NCI-H524 (cell line): ENCODE measurements at regions not wholly inside any gene's neighbourhood (a gene's known extent, or its start where the extent isn't known, plus 50 kb on each side); places are given as distances from the start of the nearest gene placed in this dataset.

Experiments used
- DNase-seq, 2 experiments: peaks; one replicate each; lab custom pipeline; 2025; lab: John Stamatoyannopoulos, UW

DNA sequence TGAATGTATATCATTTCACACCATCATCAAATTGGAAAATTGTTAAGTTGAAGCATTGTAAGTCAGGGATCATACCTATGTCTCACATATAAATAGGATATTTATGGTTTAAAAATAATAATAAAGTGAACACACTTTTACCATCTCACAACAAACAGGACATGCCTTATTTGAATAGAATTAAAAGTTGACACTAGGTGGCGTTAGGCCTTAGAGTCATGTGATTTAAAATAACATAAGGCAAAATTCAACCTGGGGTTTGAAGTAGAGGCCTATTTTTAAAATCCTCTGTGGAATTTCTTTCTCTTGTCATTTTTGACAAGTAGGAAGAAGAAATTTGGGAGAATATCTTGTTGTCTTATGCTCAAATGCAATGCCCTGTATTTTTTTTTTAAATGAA, 184.7 kb upstream of the PCDH15 start:
- peak in 1 of 2 experiments; percentile 3 for DNase-seq

DNA sequence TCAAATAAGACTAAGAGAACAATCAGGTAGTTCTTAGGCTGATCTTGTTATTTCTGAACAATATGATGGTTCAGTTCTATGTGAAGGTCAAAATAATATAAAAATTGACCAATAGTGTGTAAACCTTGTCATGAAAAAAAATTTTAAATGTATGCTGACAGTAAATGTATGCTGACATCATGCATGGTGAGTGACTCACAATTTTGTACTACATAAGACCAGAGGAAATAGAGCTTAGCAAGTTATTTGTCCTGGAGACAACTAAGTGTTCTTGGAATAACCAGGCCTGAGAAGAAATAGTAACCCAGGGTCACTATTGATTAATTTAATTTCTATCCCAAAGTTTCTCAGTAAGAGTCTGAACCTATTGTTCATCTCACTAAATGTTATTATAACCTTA, 182.2 kb upstream of the PCDH15 start:
- DNase-seq, result no peak

DNA sequence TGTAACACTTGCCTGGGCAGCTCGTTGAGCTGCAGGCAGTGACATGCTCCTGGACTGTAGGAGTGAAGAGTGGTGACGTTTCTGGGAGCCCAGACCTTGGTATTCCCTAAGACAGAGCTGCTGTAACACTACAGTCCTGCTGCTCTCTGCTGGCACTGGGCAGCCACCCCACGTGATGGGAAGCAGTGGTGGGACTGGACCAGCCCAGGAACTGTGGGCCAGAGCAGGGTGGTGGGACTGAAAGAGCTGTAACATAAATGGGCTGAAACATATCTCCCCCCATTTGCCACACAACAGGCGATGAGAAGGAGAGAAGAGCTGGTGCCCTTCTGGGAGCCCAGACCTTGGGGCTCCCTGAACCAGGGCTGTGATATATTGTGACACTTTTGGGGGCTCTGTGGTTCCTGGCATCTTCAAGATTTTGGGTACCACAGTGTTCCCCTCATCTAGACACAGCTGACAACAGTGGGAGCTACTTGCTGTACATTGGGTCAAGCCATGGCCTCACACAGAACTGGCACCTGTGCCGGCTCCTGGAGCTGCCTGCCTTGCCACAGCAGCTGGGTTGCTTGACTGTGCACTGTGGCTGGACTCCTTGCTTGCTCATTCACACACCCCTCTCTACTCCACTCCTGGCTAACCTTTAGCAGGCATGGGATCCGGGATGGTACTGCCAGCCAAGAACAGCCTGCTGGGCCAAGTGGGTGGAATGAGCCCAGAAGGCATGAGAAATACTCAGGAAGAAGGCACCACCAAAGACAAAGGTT, 161.3 kb upstream of the PCDH15 start:
- no peak for DNase-seq

DNA sequence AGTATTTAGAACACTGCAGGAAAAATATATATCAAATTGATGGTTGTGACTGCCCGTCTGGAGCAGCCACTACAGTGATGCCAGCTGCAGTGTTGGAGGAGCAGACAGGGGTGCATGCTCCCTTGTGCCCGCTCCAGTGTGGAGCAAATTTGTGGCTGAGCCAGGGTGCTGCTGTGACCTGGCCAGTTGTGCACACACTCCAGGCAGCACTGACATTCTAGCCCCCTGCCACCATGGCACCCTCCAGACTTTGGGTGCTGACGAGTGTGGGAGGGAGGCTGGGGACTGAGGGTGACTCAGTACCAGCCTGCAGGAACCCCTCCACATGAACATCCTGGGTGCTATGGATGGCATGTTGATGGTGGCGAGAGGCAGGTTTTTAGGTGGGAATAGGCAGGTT, 160.0 kb upstream of the PCDH15 start:
- DNase-seq, result no peak

DNA sequence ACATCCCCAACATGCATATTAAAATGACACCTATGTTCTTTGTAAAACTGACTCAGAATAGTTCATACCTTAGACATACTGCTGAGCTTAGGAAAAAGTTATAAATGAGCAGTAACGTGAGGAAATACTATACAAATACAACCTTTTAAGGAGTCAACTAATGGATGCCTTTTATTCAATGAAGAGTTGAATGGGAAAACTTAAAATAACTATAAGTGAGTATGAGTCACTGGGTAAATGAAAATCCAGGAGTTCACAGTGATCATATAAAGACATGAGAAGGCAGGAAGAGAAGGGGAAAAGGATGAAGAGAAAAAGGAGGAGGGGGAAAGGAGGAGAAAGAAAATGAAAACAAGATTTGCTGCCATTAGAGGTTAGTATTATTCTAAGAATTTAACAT, 157.8 kb upstream of the PCDH15 start:
- no peak for DNase-seq

DNA sequence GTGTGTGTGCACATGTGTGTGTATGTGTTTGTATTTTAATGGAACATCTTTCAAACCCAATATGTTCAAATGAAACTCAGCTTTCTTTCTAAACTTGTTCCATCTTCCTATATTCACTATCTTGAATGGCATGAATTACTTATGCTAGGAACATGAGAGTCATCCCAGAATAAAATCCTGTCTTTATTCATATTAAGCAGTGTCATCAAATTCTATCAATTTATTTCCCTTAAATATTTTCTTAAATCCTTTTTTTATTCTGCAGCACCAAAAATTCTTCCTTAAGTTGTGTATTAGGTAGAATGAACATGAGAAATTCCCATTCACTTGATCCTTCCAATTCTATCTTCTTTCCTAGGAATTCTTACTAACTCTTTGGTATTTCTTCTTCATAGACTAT, 146.6 kb upstream of the PCDH15 start:
- DNase-seq, result no peak

DNA sequence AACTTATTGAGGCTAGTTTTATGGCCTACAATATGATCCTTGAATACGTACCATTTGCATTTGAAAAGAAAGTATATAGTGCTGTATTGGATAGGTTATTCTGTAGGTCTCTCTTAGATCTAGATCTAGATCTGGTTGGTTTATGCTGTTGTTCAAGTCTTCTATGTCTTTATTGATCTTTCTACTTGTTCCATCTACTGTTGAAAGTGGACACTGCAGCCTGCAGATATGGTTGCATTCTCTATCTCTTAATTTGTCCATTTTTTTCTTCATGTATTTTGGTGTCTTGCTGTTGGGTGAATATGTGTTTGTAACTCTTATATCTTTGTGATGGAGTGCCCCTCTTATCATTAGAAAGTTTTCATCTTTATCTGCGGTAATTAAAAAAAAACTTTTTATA, 139.4 kb upstream of the PCDH15 start:
- DNase-seq, result no peak

DNA sequence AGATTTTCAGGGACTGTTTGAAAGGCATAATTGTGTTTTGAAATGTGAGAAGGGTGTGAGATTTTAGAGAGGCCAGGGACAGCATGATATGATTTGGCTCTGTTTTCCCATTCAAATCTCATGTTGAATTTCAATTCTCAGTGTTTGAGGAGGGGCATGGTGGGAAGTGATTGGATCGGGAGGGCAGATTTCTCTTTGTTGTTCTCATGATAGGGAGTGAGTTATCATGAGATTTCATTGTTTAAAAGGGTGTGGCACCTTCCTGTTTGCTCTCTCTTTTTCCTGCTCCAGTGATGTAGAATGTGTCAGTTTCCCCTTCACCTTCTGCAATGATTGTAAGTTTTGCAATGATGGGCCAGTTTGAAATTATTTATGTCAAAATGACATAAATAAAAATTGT, 113.0 kb upstream of the PCDH15 start:
- no peak for DNase-seq

DNA sequence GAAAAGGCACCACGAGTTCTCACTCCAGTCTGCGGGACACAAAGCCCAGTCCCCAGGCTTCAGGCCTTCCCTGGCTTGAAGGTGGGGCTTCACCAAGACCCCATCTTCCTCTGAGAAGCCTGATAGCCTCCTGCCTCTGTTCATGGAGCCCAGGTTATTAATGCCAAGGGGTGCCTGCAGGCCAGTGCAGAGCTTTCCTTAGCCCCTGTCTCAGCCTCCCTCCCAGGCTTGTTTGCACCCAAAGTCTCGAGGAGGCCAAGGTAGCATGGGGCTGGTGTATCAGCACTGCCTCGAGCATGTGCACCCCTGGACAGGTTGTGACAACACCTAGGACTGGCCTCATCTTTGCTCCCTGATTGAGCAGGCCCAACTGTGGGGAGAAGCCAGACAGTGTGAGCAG, 108.1 kb upstream of the PCDH15 start:
- DNase-seq, result no peak

DNA sequence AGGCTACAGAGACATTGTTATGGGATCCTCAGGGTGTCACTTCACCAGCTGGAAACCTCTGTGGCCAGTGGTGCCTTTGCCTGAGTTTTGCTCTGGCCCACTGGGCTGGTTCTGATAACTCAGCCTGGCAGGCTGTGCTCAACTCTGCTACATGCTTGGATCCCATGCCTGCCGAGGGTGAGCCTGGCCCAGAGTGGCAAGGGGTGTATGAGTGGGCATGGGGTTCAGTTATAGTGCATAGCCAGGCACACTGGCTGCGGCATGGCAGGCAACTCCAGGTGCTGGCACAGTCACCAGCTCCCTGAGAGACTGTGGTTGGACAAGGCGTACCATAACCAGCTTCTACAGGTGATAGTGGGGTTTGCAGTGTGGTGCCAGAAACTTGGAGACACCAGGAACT, 107.0 kb upstream of the PCDH15 start:
- DNase-seq, result no peak

DNA sequence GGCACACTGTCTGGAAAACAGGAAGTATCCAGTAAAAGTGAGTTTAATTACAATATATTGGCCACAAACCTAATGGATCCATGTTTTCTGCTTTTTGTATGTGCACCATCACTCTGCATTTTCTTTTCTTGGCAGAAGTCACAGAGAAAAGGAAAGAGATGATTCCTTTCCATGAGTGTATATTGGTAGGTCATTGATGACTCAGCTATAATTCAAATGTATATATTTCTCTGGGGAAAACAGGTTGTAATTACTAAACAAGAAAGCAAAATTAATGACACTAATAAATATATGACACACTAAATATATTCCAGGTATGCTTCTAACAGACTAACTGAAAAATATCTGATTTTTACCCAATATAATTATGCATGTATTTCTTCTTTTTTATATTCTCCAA, 105.9 kb upstream of the PCDH15 start:
- DNase-seq, result no peak

DNA sequence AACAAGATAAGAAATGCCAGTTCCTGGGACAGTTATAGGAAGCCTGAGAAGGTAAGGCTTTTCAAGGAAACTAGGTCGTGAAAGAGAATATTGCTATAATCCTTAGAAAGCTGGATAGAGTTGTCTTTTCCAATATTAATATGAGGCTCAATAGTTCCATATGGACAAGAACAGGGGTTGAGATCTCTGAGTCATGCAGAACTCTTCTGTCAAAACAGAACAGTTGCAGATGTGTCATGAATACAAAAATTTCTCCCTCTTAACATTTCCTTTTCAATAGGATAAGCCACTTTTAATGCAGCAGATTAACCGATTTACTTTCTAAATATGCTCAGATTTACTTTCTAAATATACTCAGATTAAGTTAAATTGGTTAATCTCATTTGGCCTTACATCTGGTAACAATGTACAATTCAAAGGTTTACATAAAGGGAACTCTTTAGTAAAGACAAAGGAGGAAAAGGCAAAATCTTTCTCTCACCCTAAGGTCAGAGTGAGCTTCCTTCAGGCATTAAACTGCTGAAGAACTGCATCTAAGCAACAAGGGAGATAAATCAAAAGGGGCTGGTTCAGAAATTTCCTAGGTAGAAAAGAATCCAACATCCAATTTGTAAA, 104.7 kb upstream of the PCDH15 start:
- peak in 1 of 2 experiments; percentile 42 for DNase-seq

DNA sequence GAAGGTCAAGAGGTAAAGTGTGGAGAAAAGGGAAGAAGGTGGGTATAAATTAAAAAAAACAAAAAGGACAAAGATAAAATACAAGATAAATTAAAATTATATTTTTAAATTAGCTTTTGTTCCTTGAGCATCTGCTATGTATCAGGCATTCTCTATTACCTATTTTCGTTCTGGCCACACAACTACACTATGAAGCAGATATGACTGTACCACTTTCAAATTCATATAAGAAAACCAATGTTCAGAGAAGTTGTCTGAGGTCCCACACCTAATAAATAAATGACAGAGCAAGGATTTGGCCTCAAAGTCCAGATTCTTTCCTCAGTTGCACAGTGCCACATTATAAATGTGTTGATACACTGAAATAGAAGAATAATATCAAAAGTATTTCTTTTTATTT, 103.8 kb upstream of the PCDH15 start:
- DNase-seq, result no peak

DNA sequence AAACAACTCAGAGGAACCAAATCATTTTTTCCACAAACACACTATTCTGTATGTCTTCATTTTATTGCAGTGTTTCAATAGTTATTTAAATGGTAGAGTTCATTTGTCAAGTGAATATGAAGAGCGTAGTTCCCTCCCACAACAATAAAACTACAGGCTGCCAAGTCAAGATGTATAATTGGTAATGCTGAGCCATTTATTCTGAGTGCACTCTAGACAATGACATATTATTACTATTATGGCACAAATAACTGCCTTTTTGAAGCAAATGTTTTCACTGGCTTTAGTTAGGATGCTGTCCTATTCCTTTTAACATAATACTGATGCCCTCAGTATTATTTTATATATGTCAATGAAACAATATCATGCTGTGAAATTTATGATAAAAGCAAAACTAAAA, 102.7 kb upstream of the PCDH15 start:
- no peak for DNase-seq

DNA sequence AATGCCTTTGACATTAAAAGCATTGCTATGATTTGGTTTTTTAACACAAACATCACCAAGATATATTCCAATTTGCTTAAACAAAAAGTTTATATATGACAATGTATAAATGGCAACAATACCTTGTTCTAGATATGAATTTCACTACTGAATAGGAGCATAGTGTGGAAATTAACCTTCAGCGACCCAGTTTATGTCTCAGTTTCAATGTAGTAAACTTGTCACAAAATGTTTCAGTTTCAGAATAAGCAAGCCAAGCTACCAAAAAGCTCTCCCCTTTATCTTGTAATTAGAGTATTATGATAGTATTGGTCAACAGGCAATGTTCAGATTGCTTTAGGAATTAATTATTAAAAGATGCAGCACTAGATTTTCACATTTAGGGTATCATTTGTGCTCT, 99.6 kb upstream of the PCDH15 start:
- no peak for DNase-seq

DNA sequence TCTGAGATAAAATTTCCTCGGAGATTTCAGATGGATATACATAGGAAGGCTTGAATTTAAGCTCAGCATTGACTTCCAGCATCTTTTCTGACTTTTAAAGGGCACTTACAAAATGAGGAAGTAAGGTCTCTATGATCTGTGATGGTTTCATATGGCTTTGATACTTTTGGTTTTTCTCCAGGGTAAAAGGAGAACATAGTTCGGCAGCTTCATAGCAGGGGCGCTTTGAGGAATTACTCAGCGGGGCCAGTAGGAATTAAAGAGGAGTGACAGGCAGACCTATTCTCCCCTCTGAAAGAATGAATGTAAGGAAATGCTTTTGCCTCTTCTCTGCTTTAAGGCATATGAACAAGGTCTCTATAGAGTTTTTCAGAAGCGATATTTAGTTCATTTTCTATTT, 80.0 kb upstream of the PCDH15 start:
- no peak for DNase-seq

DNA sequence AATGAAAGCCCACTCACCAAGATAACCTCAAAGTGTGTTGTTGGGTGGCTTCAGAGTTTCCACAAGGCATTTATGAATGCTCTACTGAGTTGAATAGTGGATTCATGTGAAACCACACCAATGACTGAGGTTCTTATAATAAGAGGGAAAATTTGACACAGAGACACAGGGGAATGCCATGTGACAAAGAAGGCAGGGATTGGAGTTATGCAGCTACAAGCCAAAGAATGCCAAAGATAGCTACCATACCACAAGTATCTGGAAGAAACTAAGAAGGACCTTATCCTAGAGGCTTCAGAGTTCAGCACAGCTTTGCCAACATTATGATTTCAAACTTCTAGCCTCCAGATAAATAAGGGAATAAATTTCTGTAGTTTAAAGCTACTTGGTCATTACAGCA, 68.0 kb upstream of the PCDH15 start:
- no peak for DNase-seq

DNA sequence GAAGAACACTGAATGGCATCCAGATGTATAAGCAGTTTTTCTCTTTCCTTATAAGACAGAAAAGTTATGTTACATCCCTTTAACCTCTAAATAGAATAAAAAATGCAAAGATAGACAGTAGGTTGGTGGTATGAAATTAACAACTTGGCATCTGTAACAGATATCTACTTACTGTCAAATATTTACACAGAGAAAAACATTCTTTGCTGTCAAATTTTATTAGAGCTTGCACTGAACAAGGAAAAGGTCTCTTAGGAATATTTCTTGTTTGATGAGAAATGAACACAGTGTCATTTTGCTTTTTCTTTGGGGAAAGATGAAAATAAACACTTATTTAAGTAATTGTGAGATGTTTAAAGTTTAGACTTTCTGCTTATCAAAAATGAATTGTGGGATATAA, 65.6 kb upstream of the PCDH15 start:
- no peak for DNase-seq

DNA sequence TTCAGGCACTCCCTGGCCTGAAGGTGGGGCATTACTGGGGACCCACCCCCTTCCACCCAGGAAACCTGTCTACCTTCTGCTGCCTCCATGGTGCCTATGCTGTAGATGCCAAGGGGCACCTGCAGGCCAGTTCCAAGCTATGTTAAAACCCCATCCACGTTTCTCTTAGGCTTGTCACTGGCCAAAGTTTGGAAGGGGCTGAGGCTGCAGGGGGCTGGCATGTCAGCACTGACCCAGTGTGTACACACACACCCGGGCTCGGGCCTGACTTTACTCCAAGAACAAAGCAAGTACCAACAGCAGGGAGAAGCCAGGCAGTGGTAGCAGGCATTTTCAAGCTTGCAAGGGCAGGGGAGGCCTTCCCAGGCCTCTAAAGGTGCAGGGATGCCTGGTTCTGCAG, 53.8 kb upstream of the PCDH15 start:
- no peak for DNase-seq

DNA sequence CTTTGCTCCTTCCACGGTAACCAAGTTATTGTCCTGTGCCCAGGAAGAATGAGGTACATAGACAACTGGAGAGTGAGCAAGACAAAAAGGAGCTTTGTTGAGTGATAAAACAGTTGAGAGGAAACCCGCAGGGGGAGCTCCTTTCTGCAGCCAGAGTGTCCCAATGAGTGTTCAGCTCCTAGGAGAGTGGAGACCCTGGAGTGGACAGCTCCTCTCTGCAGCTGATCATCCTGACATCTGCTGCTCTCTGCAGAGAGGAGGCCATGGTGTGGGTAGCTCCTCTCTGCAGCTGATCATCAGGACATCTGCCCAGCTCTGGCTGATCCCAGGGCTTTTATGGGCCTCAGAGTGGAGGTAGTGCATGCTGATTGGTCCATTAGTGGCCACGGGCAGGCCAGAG, 53.4 kb upstream of the PCDH15 start:
- DNase-seq, result no peak

DNA sequence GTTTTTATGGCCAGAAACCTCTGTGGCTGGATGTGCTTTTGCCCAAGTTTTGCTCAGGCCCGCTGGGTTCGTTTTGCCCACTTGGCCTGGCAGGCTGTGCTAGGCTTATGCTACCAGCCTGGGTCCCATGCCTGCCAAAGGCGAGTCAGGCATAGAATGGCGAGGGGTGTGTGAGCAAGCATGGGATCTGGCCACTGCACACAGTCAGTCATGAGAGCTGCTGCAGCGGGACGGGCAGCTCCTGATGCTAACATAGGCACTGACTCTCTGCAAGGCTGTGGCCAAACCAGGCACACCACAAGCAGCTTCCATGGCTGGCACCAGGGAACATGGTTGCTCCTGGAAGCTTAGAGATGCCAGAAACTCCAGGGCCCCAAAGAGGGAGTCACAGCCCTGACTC, 52.9 kb upstream of the PCDH15 start:
- DNase-seq, result no peak
